Superior temporal gyrus (tissue), 1 donor: ENCODE measurements at regions not wholly inside any gene's neighbourhood (a gene's known extent, or its start where the extent isn't known, plus 50 kb on each side); places are given as distances from the start of the nearest gene placed in this dataset.
A peak's percentile ranks its signal among the peaks of the same experiment; 100 is the strongest.

ENCODE experiments used
- DNase-seq: peaks from one replicate; pipeline ENCODE4 v3.0.0-alpha.2; 2016; ENCODE audit errors: extremely low spot score

GRCh38 chr2:51673628-51674027 is 641.7 kb upstream of the NRXN1 start:
- no peak for DNase-seq

GRCh38 chr2:51667679-51668078 is 635.7 kb upstream of the NRXN1 start:
- DNase-seq = peak; percentile 22

- no peak for DNase-seq
Observed at GRCh38 chr2:51662187-51662586, 630.3 kb upstream of the NRXN1 start.

- no peak for DNase-seq
Observed at GRCh38 chr2:51657849-51658248, 625.9 kb upstream of the NRXN1 start.

- no peak for DNase-seq
Observed at GRCh38 chr2:51650769-51651168, 618.8 kb upstream of the NRXN1 start.

- DNase-seq = no peak
Observed at GRCh38 chr2:51649366-51649765, 617.4 kb upstream of the NRXN1 start.

GRCh38 chr2:51638811-51639210 is 606.9 kb upstream of the NRXN1 start:
- DNase-seq = no peak

GRCh38 chr2:51633073-51633472 is 601.1 kb upstream of the NRXN1 start:
- DNase-seq = no peak

GRCh38 chr2:51629406-51629805 is 597.5 kb upstream of the NRXN1 start:
- DNase-seq = no peak

- no peak for DNase-seq
Observed at GRCh38 chr2:51628917-51629316, 597.0 kb upstream of the NRXN1 start.

- DNase-seq = no peak
Observed at GRCh38 chr2:51624995-51625394, 593.1 kb upstream of the NRXN1 start.

GRCh38 chr2:51620796-51621195 is 588.9 kb upstream of the NRXN1 start:
- DNase-seq = no peak

GRCh38 chr2:51619961-51620360 is 588.0 kb upstream of the NRXN1 start:
- no peak for DNase-seq

- DNase-seq = no peak
Observed at GRCh38 chr2:51612387-51612786, 580.5 kb upstream of the NRXN1 start.

- DNase-seq = no peak
Observed at GRCh38 chr2:51601706-51602105, 569.8 kb upstream of the NRXN1 start.

- no peak for DNase-seq
Observed at GRCh38 chr2:51597086-51597485, 565.2 kb upstream of the NRXN1 start.

- no peak for DNase-seq
Observed at GRCh38 chr2:51595836-51596235, 563.9 kb upstream of the NRXN1 start.

GRCh38 chr2:51581636-51582267 is 549.8 kb upstream of the NRXN1 start:
- no peak for DNase-seq

GRCh38 chr2:51579412-51579811 is 547.5 kb upstream of the NRXN1 start:
- DNase-seq = no peak

- DNase-seq = no peak
Observed at GRCh38 chr2:51575181-51575580, 543.2 kb upstream of the NRXN1 start.

GRCh38 chr2:51559026-51559425 is 527.1 kb upstream of the NRXN1 start:
- DNase-seq = no peak

GRCh38 chr2:51553476-51553875 is 521.5 kb upstream of the NRXN1 start:
- DNase-seq = no peak

GRCh38 chr2:51535763-51536162 is 503.8 kb upstream of the NRXN1 start:
- no peak for DNase-seq

- no peak for DNase-seq
Observed at GRCh38 chr2:51534166-51534565, 502.2 kb upstream of the NRXN1 start.
